NT2/D1 (cell line): ENCODE measurements at regions not wholly inside any gene's neighbourhood (a gene's known extent, or its start where the extent isn't known, plus 50 kb on each side); places are given as distances from the start of the nearest gene placed in this dataset.
A peak's percentile ranks its signal among the peaks of the same experiment; 100 is the strongest.

ENCODE experiments used
- DNase-seq: peaks from one replicate; pipeline ENCODE4 v3.0.0-alpha.2; 2011; ENCODE audit warnings: low read depth, low spot score
- H3K27me3 ChIP-seq: 2 replicates; pipeline ENCODE4 v1.6.0; 2011; ENCODE audit warnings: mild to moderate bottlenecking; ENCODE audit not compliant: insufficient read length, insufficient read depth
- H3K36me3 ChIP-seq: 2 replicates; pipeline ENCODE4 v1.6.1; 2011; ENCODE audit warnings: mild to moderate bottlenecking, low read length, mixed read lengths; ENCODE audit not compliant: insufficient read depth, insufficient read length
- H3K4me1 ChIP-seq: 2 replicates; pipeline ENCODE4 v1.5.1; 2011; ENCODE audit not compliant: insufficient read depth, insufficient read length
- H3K4me3 ChIP-seq: 2 replicates; pipeline ENCODE4 v1.5.1; 2011; ENCODE audit warnings: low read depth; ENCODE audit not compliant: insufficient read length
- H3K9ac ChIP-seq: 2 replicates; pipeline ENCODE4 v1.6.0; 2011; ENCODE audit warnings: low read depth; ENCODE audit not compliant: insufficient read length
- H3K9me3 ChIP-seq: 2 replicates; pipeline ENCODE4 v1.5.1; 2011; ENCODE audit warnings: mild to moderate bottlenecking, low read length; ENCODE audit not compliant: insufficient read depth
- SUZ12 ChIP-seq: IDR thresholded peaks from 2 replicates; pipeline ENCODE4 v1.6.1; 2011; ENCODE audit not compliant: insufficient read length, insufficient read depth; ENCODE audit errors: extremely low read depth
- YY1 ChIP-seq: IDR thresholded peaks from 2 replicates; pipeline ENCODE4 v1.6.1; 2011; ENCODE audit not compliant: insufficient read length, insufficient read depth
- ZNF274 ChIP-seq: IDR thresholded peaks from 2 replicates; pipeline ENCODE4 v1.6.1; 2011; ENCODE audit warnings: mild to moderate bottlenecking, low read depth, low read length

DNA sequence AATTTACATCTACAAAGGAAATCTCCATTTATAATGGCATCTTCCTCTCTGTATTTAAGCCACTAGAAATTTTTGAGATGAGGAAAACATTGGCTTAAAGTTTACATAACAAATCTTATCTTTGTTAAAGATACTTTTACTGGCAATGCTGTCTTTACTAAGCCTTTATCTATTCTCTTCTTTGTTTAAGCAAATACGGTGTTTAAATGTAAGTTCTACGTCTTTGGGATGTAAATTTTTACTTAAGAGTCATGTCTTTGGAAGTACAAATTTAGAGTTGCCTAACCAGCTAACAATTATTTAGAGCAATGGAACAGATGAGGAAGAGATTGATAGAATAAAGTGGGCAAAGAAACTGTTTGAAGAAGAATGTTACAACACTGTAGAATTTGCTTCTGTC is 1024.0 kb upstream of the PCDH10 start:
- Histone ChIP-seq H3K9me3 (0 out of 2 replicates have a peak, but pooled peaks cover 7% of the 10 kb centered on the region), H3K4me3 (no peak overlapping the region), H3K9ac (no peak overlapping the region), H3K4me1 (no peaks in the 10 kb centered on the region), H3K27me3 (no peaks in the 10 kb centered on the region), H3K36me3 (no peaks in the 10 kb centered on the region)
- TF ChIP-seq ZNF274 = no peak
- TF ChIP-seq YY1 = no peak
- TF ChIP-seq SUZ12 = no peak
- peak; percentile 6 for DNase-seq

- no peak overlapping the region for H3K4me3 ChIP-seq
- H3K9ac ChIP-seq = no peak overlapping the region
- H3K4me1 ChIP-seq = no peaks in the 10 kb centered on the region
- no peaks in the 10 kb centered on the region for H3K27me3 ChIP-seq
- DNase-seq = no peak
- H3K9me3 ChIP-seq = no peaks in the 10 kb centered on the region
- H3K36me3 ChIP-seq = no peaks in the 10 kb centered on the region
- TF ChIP-seq YY1 (no peak), SUZ12 (no peak), ZNF274 (no peak)
Measured at GRCh38 chr4:132132433-132132832, 1016.7 kb upstream of the PCDH10 start.

DNA sequence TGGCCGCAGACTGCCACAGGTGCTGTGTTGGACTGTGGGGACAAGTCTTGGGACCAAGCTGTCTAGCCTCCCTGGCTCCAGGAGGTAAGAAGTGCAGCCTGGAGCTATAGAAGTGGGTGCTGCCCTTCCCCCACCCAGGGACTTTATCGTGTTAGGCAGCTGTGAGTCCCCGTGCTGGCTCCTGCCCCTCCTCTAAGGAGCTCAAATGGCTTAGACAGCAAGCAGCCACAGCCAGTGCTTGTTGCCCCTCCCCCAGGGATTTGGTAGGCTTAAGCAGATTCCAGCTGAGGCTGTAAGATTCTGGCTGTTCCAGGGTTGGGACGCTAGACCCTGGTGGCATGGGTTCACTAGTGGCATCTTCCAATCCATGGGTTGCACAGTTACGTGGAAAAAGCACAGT is 979.4 kb upstream of the PCDH10 start:
- Histone ChIP-seq H3K4me3 (no peak overlapping the region), H3K9me3 (no peaks in the 10 kb centered on the region; the same call in 1 of the 2 replicates), H3K36me3 (no peaks in the 10 kb centered on the region), H3K9ac (no peak overlapping the region), H3K4me1 (peaks cover 3% of the 10 kb centered on the region), H3K27me3 (no peaks in the 10 kb centered on the region)
- TF ChIP-seq YY1 (no peak), SUZ12 (no peak), ZNF274 (no peak)
- peak; percentile 5 for DNase-seq

- Histone ChIP-seq H3K9ac (no peak overlapping the region), H3K9me3 (peaks cover 6% of the 10 kb centered on the region; the same call in 1 of the 2 replicates), H3K36me3 (no peaks in the 10 kb centered on the region), H3K27me3 (no peaks in the 10 kb centered on the region), H3K4me1 (no peaks in the 10 kb centered on the region), H3K4me3 (no peak overlapping the region)
- TF ChIP-seq SUZ12 (no peak), YY1 (no peak), ZNF274 (no peak)
- DNase-seq = no peak
Measured at GRCh38 chr4:132180020-132180427, 969.1 kb upstream of the PCDH10 start.

GRCh38 chr4:132195176-132195575 is 953.9 kb upstream of the PCDH10 start:
- Histone ChIP-seq H3K9ac (no peak overlapping the region), H3K36me3 (no peaks in the 10 kb centered on the region), H3K27me3 (no peaks in the 10 kb centered on the region), H3K9me3 (no peaks in the 10 kb centered on the region), H3K4me1 (no peaks in the 10 kb centered on the region), H3K4me3 (no peak overlapping the region)
- no peak for DNase-seq
- TF ChIP-seq ZNF274 (no peak), SUZ12 (no peak), YY1 (no peak)

GRCh38 chr4:132203618-132204017 is 945.5 kb upstream of the PCDH10 start:
- no peaks in the 10 kb centered on the region for H3K4me1 ChIP-seq
- no peaks in the 10 kb centered on the region for H3K36me3 ChIP-seq
- no peaks in the 10 kb centered on the region for H3K9me3 ChIP-seq
- TF ChIP-seq SUZ12 (no peak), ZNF274 (no peak), YY1 (no peak)
- H3K9ac ChIP-seq = no peak overlapping the region
- no peak overlapping the region for H3K4me3 ChIP-seq
- H3K27me3 ChIP-seq = no peaks in the 10 kb centered on the region
- DNase-seq = no peak

DNA sequence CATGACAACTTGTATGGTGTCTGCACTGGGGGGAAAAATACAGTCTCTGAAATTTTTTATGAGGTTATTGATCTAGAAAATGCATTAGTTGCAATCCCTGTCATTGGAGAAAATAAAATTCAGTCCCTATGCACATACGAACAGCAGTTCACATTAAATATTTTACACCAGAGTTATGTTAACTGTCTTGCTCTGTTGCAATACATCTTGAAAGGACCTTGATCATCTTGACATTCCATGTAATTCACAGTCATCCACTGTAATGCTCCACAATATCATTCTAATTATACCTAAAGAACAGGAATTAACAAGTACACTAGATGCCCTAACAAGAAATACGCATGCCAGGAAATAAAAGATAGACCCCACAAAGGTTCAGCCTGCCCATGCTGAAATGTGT is 934.6 kb upstream of the PCDH10 start:
- H3K36me3 ChIP-seq = no peaks in the 10 kb centered on the region
- H3K9ac ChIP-seq = no peak overlapping the region
- no peaks in the 10 kb centered on the region for H3K9me3 ChIP-seq
- H3K27me3 ChIP-seq = no peaks in the 10 kb centered on the region
- no peaks in the 10 kb centered on the region for H3K4me1 ChIP-seq
- no peak for DNase-seq
- TF ChIP-seq ZNF274 = no peak
- TF ChIP-seq YY1 = no peak
- no peak for TF ChIP-seq SUZ12
- no peak overlapping the region for H3K4me3 ChIP-seq

DNA sequence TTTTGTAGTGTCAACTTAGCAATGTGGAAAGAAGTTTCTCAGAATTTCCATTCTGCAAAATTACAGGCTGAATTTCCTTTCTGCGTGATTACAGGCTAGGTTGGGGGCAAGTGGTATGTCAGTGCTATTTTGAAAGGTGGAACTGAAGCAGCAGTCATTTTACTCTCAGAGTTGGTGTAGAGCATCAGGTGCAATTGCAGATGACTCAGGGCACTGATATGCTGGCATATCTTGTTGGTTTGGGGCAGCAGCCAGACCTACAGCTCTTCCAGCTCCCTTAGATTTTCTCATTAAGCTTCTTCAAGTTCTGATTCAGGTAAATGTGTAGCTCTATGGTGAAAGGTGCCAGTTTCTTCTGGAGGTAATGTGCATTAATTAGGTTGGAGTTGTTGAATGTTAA is 930.7 kb upstream of the PCDH10 start:
- H3K4me1 ChIP-seq = no peaks in the 10 kb centered on the region
- no peaks in the 10 kb centered on the region for H3K27me3 ChIP-seq
- H3K9me3 ChIP-seq = peaks cover 10% of the 10 kb centered on the region; the same call in 1 of the 2 replicates
- no peak overlapping the region for H3K4me3 ChIP-seq
- no peak for DNase-seq
- TF ChIP-seq ZNF274 (no peak), SUZ12 (no peak), YY1 (no peak)
- H3K9ac ChIP-seq = no peak overlapping the region
- no peaks in the 10 kb centered on the region for H3K36me3 ChIP-seq
